ENCODE measurements at regions not wholly inside any gene's neighbourhood (a gene's known extent, or its start where the extent isn't known, plus 50 kb on each side); places are given as distances from the start of the nearest gene placed in this dataset.
A peak's percentile ranks its signal among the peaks of the same experiment; 100 is the strongest.

GRCh38 chr4:59536428-59536827 lies 1663.7 kb upstream of the ADGRL3 start:
- H3K9me3 ChIP-seq (ENCODE audit: insufficient read depth, low read depth, low read length) = no peaks in the 10 kb centered on the region
- no peak for FAIRE-seq

GRCh38 chr4:59537246-59537886 lies 1662.8 kb upstream of the ADGRL3 start:
- Histone ChIP-seq H3K4me2 (ENCODE audit: low read length) (peak overlapping the region; percentile 37), H3K4me3 (ENCODE audit: insufficient read depth, low read depth, low read length) (no peak overlapping the region), H3K9me3 (ENCODE audit: insufficient read depth, low read depth, low read length) (no peaks in the 10 kb centered on the region), H2AFZ (ENCODE audit: low read depth, low read length) (no peak overlapping the region), H3K9ac (ENCODE audit: low read length) (no peak overlapping the region), H3K79me2 (ENCODE audit: insufficient read depth, low read length) (no peaks in the 10 kb centered on the region), H3K4me1 (ENCODE audit: insufficient read depth, low read length) (no peaks in the 10 kb centered on the region), H4K20me1 (ENCODE audit: insufficient read depth, low read length) (no peaks in the 10 kb centered on the region), H3K36me3 (ENCODE audit: insufficient read depth, low read length) (no peaks in the 10 kb centered on the region), H3K27me3 (ENCODE audit: insufficient read depth, low read length) (no peaks in the 10 kb centered on the region), H3K27ac (ENCODE audit: low read depth, low read length) (no peak overlapping the region)
- no peak for TF ChIP-seq EZH2 (IDR thresholded peaks at IDR 0.05; ENCODE audit: insufficient read depth, low read length)
- TF ChIP-seq, protein P1, sequence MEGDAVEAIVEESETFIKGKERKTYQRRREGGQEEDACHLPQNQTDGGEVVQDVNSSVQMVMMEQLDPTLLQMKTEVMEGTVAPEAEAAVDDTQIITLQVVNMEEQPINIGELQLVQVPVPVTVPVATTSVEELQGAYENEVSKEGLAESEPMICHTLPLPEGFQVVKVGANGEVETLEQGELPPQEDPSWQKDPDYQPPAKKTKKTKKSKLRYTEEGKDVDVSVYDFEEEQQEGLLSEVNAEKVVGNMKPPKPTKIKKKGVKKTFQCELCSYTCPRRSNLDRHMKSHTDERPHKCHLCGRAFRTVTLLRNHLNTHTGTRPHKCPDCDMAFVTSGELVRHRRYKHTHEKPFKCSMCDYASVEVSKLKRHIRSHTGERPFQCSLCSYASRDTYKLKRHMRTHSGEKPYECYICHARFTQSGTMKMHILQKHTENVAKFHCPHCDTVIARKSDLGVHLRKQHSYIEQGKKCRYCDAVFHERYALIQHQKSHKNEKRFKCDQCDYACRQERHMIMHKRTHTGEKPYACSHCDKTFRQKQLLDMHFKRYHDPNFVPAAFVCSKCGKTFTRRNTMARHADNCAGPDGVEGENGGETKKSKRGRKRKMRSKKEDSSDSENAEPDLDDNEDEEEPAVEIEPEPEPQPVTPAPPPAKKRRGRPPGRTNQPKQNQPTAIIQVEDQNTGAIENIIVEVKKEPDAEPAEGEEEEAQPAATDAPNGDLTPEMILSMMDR (IDR thresholded peaks at IDR 0.05; ENCODE audit: insufficient read depth, low read depth, low read length) = no peak
- H3K27ac Mint-ChIP-seq (ENCODE audit: unreplicated experiment) = no peak overlapping the region
- H3K36me3 Mint-ChIP-seq (ENCODE audit: low read depth, unreplicated experiment) = no peaks in the 10 kb centered on the region
- DNase-seq (ENCODE audit: low read depth) (no peak), FAIRE-seq (no peak)
- H3K4me1 Mint-ChIP-seq (ENCODE audit: low read depth, unreplicated experiment) = peaks cover 13% of the 10 kb centered on the region
- no peaks in the 10 kb centered on the region for H3K9me3 Mint-ChIP-seq (ENCODE audit: unreplicated experiment)
- no peak overlapping the region for H3K4me3 Mint-ChIP-seq (ENCODE audit: unreplicated experiment)
- H3K27me3 Mint-ChIP-seq (ENCODE audit: low read depth, unreplicated experiment) = no peaks in the 10 kb centered on the region

More at GRCh38 chr4:59536428-59536827, 1663.7 kb upstream of the ADGRL3 start:
- TF ChIP-seq, protein P1 (IDR thresholded peaks at IDR 0.05; ENCODE audit: insufficient read depth, low read depth, low read length) = no peak
- TF ChIP-seq EZH2 (IDR thresholded peaks at IDR 0.05; ENCODE audit: insufficient read depth, low read length) = no peak
- Mint-ChIP-seq H3K36me3 (ENCODE audit: low read depth, unreplicated experiment) (no peaks in the 10 kb centered on the region), H3K9me3 (ENCODE audit: unreplicated experiment) (no peaks in the 10 kb centered on the region), H3K4me1 (ENCODE audit: low read depth, unreplicated experiment) (peaks cover 13% of the 10 kb centered on the region), H3K4me3 (ENCODE audit: unreplicated experiment) (no peak overlapping the region), H3K27me3 (ENCODE audit: low read depth, unreplicated experiment) (no peaks in the 10 kb centered on the region), H3K27ac (ENCODE audit: unreplicated experiment) (no peak overlapping the region)
- Histone ChIP-seq H2AFZ (ENCODE audit: low read depth, low read length) (no peak overlapping the region), H3K79me2 (ENCODE audit: insufficient read depth, low read length) (no peaks in the 10 kb centered on the region), H3K4me2 (ENCODE audit: low read length) (no peak overlapping the region), H4K20me1 (ENCODE audit: insufficient read depth, low read length) (no peaks in the 10 kb centered on the region), H3K36me3 (ENCODE audit: insufficient read depth, low read length) (no peaks in the 10 kb centered on the region), H3K27ac (ENCODE audit: low read depth, low read length) (no peak overlapping the region), H3K9ac (ENCODE audit: low read length) (no peak overlapping the region), H3K4me3 (ENCODE audit: insufficient read depth, low read depth, low read length) (no peak overlapping the region), H3K4me1 (ENCODE audit: insufficient read depth, low read length) (no peaks in the 10 kb centered on the region), H3K27me3 (ENCODE audit: insufficient read depth, low read length) (no peaks in the 10 kb centered on the region)
- no peak for DNase-seq (ENCODE audit: low read depth)

DNA sequence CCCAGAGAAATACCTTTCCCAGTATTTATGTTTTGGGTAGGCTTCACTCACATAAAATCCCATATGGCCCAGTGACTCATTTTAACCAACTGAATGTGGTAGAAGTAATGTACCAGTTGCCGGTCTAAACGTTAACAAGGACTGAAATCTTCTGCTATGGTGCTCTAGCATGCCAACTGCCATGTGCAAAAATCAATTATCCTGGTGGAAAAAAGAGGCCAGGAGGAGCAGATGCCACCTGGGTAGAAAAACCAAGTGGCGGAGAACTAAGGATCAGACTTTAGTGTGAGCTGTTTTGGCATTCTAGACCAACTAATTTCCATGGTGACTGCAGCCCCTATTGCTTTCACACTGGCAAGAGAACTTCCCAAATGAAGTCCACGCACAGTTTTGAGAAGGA lies 1660.7 kb upstream of the ADGRL3 start:
- H3K9ac ChIP-seq (ENCODE audit: low read length) = no peak overlapping the region
- DNase-seq (ENCODE audit: low read depth) (no peak), FAIRE-seq (no peak)
- H4K20me1 ChIP-seq (ENCODE audit: insufficient read depth, low read length) = no peaks in the 10 kb centered on the region
- Mint-ChIP-seq H3K27me3 (ENCODE audit: low read depth, unreplicated experiment) (no peaks in the 10 kb centered on the region), H3K9me3 (ENCODE audit: unreplicated experiment) (no peaks in the 10 kb centered on the region), H3K4me3 (ENCODE audit: unreplicated experiment) (no peak overlapping the region), H3K36me3 (ENCODE audit: low read depth, unreplicated experiment) (no peaks in the 10 kb centered on the region), H3K4me1 (ENCODE audit: low read depth, unreplicated experiment) (peaks cover 12% of the 10 kb centered on the region), H3K27ac (ENCODE audit: unreplicated experiment) (no peak overlapping the region)
- H3K27ac ChIP-seq (ENCODE audit: low read depth, low read length) = no peak overlapping the region
- H3K36me3 ChIP-seq (ENCODE audit: insufficient read depth, low read length) = no peaks in the 10 kb centered on the region
- H3K79me2 ChIP-seq (ENCODE audit: insufficient read depth, low read length) = no peaks in the 10 kb centered on the region
- no peak overlapping the region for H2AFZ ChIP-seq (ENCODE audit: low read depth, low read length)
- no peaks in the 10 kb centered on the region for H3K9me3 ChIP-seq (ENCODE audit: insufficient read depth, low read depth, low read length)
- no peak overlapping the region for H3K4me3 ChIP-seq (ENCODE audit: insufficient read depth, low read depth, low read length)
- no peaks in the 10 kb centered on the region for H3K27me3 ChIP-seq (ENCODE audit: insufficient read depth, low read length)
- H3K4me2 ChIP-seq (ENCODE audit: low read length) = no peak overlapping the region
- TF ChIP-seq EZH2 (IDR thresholded peaks at IDR 0.05; ENCODE audit: insufficient read depth, low read length) = no peak
- TF ChIP-seq, protein P1 (IDR thresholded peaks at IDR 0.05; ENCODE audit: insufficient read depth, low read depth, low read length) = no peak
- H3K4me1 ChIP-seq (ENCODE audit: insufficient read depth, low read length) = no peaks in the 10 kb centered on the region

All from astrocyte (in vitro differentiated cells and primary cell).